Stimulated activated CD4-positive, alpha-beta T cell treated with anti-CD3 and anti-CD28 coated beads, Interleukin-15, amount 100 ng/mL, for 24 hours (primary cell): ENCODE measurements at regions not wholly inside any gene's neighbourhood (a gene's known extent, or its start where the extent isn't known, plus 50 kb on each side); places are given as distances from the start of the nearest gene placed in this dataset.
"Not testable (repeated sequence)": the region's sequence is repeated elsewhere in the genome, so short reads cannot be mapped to it uniquely, and the experiment has no call there.

Source experiments
- DNase-seq: peaks from one replicate; pipeline ENCODE4 v3.0.0-alpha.2; 2020

GRCh38 chr3:18185624-18186023 lies 239.5 kb downstream of the SATB1 start:
- no peak for DNase-seq

GRCh38 chr3:18182923-18183322 lies 242.2 kb downstream of the SATB1 start:
- DNase-seq = not testable (repeated sequence)

GRCh38 chr3:18179521-18179920 lies 245.6 kb downstream of the SATB1 start:
- no peak for DNase-seq

- DNase-seq = no peak
Measured at GRCh38 chr3:18177271-18177670, 247.9 kb downstream of the SATB1 start.

- not testable (repeated sequence) for DNase-seq
Measured at GRCh38 chr3:18173891-18174290, 251.2 kb downstream of the SATB1 start.

- DNase-seq = no peak
Measured at GRCh38 chr3:18159681-18160080, 265.5 kb downstream of the SATB1 start.

GRCh38 chr3:18153571-18154173 lies 271.5 kb downstream of the SATB1 start:
- DNase-seq = no peak

GRCh38 chr3:18151199-18151598 lies 273.9 kb downstream of the SATB1 start:
- no peak for DNase-seq

GRCh38 chr3:18149935-18150334 lies 275.2 kb downstream of the SATB1 start:
- no peak for DNase-seq

- no peak for DNase-seq
Measured at GRCh38 chr3:18149386-18149785, 275.8 kb downstream of the SATB1 start.

- no peak for DNase-seq
Measured at GRCh38 chr3:18144571-18144970, 280.6 kb downstream of the SATB1 start.

- no peak for DNase-seq
Measured at GRCh38 chr3:18143258-18143780, 281.8 kb downstream of the SATB1 start.

- no peak for DNase-seq
Measured at GRCh38 chr3:18137958-18138357, 287.2 kb downstream of the SATB1 start.

- DNase-seq = no peak
Measured at GRCh38 chr3:18135060-18135814, 289.9 kb downstream of the SATB1 start.

- DNase-seq = no peak
Measured at GRCh38 chr3:18134386-18135059, 290.6 kb downstream of the SATB1 start.

GRCh38 chr3:18132991-18133390 lies 292.1 kb downstream of the SATB1 start:
- DNase-seq = no peak

- DNase-seq = no peak
Measured at GRCh38 chr3:18127859-18128681, 297.1 kb downstream of the SATB1 start.

- no peak for DNase-seq
Measured at GRCh38 chr3:18127174-18127858, 297.8 kb downstream of the SATB1 start.

- DNase-seq = no peak
Measured at GRCh38 chr3:18126772-18127171, 298.4 kb downstream of the SATB1 start.

- DNase-seq = no peak
Measured at GRCh38 chr3:18124501-18124900, 300.6 kb downstream of the SATB1 start.

GRCh38 chr3:18122264-18122663 lies 302.9 kb downstream of the SATB1 start:
- DNase-seq = no peak

- no peak for DNase-seq
Measured at GRCh38 chr3:18121020-18121419, 304.1 kb downstream of the SATB1 start.
